ENCODE measurements at regions not wholly inside any gene's neighbourhood (a gene's known extent, or its start where the extent isn't known, plus 50 kb on each side); places are given as distances from the start of the nearest gene placed in this dataset.

DNA sequence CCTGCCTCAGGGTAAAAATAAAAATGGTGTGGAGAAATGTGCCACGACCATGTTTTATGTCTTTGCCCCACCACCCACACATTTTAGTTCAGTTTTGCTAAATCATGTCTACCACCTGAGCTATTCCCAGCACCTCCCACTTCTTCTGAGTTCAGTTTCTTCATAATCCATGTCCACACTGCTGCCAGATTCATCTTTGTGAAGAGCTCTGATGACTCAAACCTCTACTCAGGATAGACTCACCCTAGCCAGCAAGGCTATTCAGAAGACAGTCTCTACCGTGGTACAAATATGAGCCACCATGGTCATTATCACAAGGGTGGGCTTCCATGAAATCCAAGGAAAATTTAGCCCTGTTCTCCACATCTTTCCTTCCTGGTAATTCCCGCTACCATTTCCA is 231.1 kb upstream of the PRKCQ start:
- no peak for TF ChIP-seq CBFB (CRISPR knock-in tag; IDR thresholded peaks at IDR 0.05)
- TF ChIP-seq, protein P1, sequence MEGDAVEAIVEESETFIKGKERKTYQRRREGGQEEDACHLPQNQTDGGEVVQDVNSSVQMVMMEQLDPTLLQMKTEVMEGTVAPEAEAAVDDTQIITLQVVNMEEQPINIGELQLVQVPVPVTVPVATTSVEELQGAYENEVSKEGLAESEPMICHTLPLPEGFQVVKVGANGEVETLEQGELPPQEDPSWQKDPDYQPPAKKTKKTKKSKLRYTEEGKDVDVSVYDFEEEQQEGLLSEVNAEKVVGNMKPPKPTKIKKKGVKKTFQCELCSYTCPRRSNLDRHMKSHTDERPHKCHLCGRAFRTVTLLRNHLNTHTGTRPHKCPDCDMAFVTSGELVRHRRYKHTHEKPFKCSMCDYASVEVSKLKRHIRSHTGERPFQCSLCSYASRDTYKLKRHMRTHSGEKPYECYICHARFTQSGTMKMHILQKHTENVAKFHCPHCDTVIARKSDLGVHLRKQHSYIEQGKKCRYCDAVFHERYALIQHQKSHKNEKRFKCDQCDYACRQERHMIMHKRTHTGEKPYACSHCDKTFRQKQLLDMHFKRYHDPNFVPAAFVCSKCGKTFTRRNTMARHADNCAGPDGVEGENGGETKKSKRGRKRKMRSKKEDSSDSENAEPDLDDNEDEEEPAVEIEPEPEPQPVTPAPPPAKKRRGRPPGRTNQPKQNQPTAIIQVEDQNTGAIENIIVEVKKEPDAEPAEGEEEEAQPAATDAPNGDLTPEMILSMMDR (IDR thresholded peaks at IDR 0.05 in 2 of 3, conservative IDR thresholded peaks at IDR 0.05 in 1 of 3; ENCODE audit: insufficient read depth in 2 of 3, low read depth in 1 of 3, low read length in 3 of 3), result no peak
- no peak for TF ChIP-seq DPF2 (IDR thresholded peaks at IDR 0.05)
- TF ChIP-seq, protein P2, sequence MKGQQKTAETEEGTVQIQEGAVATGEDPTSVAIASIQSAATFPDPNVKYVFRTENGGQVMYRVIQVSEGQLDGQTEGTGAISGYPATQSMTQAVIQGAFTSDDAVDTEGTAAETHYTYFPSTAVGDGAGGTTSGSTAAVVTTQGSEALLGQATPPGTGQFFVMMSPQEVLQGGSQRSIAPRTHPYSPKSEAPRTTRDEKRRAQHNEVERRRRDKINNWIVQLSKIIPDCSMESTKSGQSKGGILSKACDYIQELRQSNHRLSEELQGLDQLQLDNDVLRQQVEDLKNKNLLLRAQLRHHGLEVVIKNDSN (CRISPR knock-in tag; IDR thresholded peaks at IDR 0.05), result no peak
- TF ChIP-seq SMC3 (conservative IDR thresholded peaks at IDR 0.05; ENCODE audit: insufficient read depth, low read depth, low read length), result no peak
- no peak for TF ChIP-seq MXI1 (IDR thresholded peaks at IDR 0.05; ENCODE audit: low read depth, low read length)
- no peak for TF ChIP-seq MAFG (tag; conservative IDR thresholded peaks at IDR 0.05)
- no peak for TF ChIP-seq FOS (IDR thresholded peaks at IDR 0.05; ENCODE audit: extremely low read depth, insufficient read length)
- no peak for TF ChIP-seq KAT7 (CRISPR knock-in tag; IDR thresholded peaks at IDR 0.05; ENCODE audit: borderline replicate concordance)
- TF ChIP-seq ZNF644 (tag; IDR thresholded peaks at IDR 0.05; ENCODE audit: low read depth), result no peak
